HG03439 (cell line): ENCODE measurements at regions not wholly inside any gene's neighbourhood (a gene's known extent, or its start where the extent isn't known, plus 50 kb on each side); places are given as distances from the start of the nearest gene placed in this dataset.
"Not testable (repeated sequence)": the region's sequence is repeated elsewhere in the genome, so short reads cannot be mapped to it uniquely, and the experiment has no call there.

Experiments used
- ATAC-seq: cut with Tn5 transposase; IDR thresholded peaks from one replicate; pipeline ENCODE4 v1.9.1; 2021; ENCODE audit warnings: mild to moderate bottlenecking, moderate library complexity; ENCODE audit not compliant: unreplicated experiment

DNA sequence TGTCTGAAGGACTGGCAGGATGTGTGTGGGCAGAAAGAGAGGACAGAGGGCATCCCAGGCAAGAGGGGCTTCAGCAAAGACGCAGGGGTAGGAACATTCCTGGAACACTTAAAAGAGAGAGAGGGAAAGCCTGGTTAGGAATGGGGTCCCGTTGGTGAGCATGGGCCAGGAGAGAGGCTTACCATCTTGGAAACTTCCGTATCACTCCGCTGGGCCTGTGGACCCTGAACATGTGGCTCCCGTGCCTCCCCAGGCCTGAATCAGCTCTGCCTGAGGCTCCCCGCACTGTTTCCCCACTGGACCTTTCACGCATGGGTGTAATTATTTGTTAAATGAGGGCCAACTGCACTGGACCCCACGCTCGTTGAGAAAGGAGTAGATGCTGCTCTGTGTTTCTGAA, 191.1 kb upstream of the GLI2 start:
- no peak for ATAC-seq

DNA sequence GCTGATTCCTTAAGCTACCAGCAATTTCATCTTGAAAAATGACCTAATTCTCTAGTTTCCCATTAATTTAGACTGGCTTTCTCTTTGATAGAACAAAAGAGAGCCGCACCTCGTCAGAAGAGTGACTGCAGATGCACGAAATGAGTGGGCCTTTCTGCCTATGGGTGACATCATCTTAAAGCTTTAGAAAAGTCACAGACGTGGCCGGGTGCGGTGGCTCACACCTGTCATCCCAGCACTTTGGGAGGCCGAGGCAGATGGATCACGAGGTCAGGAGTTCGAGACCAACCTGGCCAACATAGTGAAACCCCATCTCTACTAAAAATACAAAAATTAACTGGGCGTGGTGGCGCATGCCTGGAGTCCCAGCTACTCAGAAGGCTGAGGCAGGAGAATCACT, 190.7 kb upstream of the GLI2 start:
- ATAC-seq, result not testable (repeated sequence)

DNA sequence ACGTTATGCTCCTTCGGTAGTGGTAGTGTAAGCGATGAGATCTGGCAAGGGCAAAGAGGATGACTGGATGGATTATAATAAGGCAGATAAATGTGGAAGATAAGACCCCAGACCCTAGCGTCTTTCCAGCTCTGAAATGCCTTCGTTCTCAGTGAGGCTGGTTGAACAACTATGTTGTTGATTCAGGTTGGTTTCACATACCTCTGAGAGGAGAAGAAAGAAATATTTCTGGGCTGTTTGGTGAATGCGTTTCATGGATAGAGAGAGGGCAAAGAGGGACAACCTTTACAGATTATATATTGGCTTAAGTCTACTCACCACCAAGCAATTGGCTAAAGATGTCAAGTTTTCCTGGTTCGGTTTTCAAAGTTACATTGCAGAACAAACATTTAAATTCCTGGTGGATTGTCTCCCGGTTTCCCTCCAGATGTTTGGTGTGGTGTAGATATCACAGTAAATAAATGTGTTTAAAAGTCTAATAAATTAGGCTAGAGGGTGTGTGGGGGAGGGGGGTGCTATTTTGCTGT, 190.1 kb upstream of the GLI2 start:
- no peak for ATAC-seq

DNA sequence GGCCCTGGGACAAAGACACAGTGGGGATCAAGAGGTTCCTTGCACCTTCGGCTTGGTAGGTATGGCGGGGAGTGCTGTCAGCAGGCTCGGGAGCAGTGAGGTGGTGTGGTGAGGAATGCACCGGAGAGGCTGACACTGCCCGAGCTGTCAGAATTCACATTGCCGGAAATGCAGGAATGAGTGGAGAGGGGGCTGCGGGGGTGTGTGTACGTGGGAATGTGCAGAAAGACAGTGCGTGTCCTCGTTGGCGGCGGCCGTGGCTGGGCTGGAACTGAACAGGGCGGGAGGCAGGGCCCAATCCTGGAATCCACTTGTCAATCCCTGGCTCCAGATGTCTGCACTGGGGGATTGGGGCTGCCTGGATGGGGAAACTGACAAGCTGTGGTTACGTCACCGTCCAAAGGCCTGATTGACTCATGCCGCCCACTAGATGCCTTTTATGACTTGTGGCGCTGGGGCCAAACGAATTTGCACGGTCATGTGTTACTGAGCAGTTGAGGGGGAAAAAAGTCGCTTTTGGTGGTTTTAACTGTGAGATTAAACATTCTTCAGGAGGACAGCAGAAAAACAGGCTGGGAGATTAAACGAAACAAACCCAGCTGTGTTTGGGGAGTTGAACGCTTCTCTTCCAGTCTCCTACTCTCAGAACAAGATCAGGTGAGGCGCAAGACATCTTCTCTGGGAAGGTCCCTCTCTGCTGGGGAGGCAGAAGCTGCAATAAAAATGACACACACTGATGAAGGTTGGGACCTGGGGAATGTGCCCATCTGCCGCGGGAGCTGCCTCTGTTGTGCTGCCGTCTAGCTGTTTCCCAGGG, 189.4 kb upstream of the GLI2 start:
- ATAC-seq, result no peak

DNA sequence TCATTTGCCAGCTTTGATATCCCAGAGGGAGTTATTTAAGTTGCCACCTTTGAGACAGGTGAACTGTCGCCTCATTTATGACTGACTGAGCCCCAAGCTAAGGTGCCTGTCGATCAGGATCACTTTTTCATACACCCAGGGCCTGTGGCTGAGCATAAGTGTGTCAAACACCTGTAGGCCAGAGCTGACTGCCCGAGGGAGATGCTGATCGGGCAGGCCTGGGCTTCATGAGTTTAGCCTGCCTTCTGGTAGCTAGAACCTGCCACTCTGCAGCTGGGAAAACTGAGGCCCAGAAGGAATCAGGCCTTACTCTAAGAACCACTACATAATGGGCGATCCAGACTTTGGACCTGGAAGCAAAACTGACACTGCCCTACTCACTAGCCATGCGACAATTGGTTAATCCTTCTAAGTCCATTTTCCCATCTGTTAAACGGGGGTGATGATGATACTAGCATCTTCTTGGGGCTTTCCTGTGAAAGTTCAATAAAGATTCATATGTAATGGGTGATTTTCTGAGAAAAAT, 188.7 kb upstream of the GLI2 start:
- ATAC-seq, result no peak

DNA sequence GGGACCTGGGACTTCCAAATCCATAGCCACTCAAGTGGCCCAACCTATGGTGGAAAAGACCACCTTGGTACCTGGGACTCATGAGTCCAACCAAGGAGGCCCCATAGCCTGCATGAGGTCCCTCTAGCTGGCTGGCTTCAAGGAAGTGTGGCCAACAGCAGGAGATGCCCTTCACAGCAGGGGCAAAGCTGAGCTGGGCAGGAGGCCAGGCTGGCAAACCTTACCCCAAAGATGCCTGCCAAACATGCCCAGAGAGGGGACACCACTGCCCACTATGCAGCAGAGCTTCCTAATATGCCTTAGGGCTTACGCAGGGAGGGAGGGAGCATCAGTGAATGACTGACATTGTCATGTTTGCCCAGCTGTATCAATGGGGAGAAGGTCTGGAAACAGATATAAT, 188.0 kb upstream of the GLI2 start:
- no peak for ATAC-seq

DNA sequence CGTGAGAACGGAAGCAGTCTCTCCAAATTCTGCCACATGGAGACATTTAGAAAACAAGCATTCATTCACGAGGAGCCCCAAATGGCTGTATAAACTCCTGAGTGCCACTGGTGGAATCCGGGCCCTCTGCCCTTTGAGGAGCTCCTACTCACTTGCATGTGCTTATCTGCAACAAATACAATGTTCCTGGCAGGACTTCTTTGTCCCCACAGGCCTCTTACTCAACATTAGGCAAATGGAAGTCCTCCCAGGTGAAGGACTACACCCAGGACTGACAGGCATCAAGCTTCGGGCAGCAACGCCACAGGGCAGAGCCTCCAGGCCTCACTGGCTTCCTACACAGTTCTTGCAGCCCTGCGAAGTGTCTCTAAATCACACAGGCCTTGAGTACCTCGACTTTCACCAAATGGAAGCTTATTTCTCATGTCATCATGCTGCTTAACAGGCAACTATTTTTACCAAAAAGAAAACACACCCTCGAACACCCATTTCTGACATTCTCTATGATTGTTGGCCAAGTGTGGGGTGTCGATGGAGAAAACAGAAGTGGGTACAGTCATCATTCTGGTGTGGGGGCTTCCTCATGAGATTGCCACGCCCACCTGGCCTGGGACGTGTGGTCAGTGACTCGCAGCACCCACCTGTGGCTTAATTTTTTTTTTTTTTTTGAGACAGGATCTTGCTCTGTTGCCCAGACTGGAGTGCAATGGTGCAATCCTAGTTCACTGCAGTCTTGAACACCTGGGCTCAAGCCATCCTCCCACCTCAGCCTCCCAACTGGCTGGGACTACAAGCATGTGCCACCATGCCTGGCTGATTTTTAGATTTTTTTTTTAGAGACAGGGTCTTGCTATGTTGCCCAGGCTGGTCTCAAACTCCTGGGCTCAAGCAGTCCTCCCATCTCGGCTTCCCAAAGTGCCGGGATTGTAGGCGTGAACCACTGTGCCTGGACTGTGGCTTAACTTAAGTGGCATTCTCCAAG, 186.8 kb upstream of the GLI2 start:
- no peak for ATAC-seq

DNA sequence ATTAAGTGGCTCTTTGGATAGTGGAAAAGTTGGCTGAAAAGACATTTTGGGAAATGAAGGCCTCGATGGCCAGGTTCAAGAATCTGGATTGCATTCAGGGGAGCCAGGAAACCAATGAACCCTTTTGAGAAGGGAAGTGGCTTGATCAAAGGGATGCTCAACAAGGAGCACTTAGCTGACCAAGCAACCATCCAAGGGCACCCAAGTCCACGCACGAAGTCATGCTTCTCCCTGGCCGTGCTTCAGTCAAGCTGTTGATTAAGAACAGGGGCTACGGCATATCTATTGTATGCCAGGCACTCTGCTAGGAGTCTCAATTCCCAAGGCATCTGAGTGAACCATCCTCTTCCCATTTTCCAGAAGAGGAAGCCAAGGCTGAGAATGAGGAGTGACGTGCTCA, 185.8 kb upstream of the GLI2 start:
- no peak for ATAC-seq

DNA sequence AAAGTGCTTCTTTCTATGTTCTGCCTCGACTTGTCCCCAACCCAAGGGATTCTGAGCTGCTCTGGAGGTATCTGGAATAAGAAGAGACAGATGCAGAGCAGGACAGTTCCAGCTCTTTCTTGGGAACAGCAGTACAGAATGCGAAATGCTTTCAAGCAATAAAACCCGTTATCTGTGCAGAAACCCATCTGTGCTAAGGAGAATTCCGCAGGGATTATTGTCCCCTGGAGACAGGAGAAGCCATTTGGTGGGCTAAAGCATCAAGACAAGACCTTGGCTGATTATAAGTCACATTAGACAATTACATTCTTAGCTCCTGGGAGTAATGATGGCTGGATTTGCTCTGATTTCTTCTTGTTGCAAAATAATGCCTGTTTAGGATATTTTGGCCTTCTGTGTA, 185.4 kb upstream of the GLI2 start:
- no peak for ATAC-seq

DNA sequence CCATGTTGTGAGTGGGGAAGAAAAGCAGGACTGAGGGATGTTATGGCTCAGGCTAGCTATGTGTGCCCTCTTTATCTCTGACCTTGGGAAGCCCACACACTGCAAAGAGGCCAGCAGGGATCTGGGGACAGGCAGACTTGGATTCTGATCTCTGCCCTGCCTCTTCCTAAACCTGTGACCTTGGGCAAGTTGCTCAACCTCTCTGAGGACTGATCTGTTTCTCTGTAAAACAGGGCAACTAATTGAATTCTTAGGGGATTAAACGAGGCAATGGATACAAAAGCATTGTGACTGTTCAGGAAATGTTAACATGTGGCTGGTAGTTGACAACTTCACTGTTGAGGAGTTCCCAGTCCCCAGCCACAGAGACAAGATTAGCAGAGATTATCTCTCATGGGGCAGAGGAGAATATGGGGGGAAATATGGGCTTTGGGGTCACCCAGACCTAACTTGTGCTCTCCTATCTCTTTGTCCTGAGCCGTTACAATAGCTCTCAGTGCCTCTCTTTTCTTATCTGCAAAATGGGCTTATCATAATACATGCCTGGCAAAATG, 184.7 kb upstream of the GLI2 start:
- ATAC-seq, result no peak

DNA sequence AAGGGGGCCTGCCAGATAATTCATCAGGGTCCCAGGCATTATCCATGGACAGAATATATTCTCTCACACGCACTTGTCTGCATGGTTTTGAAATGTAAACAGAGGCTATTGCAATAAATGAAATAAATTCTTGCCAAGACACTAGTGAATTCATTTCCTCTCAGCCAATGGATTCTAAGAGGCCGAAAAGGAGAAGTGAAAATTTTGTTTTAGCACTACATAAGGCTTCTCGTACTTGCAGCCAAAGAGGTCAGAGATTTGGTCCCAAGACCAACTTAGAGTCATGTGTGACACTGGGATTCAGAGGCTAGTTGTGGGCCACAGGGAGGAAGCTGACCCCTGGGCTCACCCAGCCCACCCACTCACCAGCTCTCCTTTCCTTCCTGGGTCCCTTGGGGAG, 184.1 kb upstream of the GLI2 start:
- no peak for ATAC-seq

DNA sequence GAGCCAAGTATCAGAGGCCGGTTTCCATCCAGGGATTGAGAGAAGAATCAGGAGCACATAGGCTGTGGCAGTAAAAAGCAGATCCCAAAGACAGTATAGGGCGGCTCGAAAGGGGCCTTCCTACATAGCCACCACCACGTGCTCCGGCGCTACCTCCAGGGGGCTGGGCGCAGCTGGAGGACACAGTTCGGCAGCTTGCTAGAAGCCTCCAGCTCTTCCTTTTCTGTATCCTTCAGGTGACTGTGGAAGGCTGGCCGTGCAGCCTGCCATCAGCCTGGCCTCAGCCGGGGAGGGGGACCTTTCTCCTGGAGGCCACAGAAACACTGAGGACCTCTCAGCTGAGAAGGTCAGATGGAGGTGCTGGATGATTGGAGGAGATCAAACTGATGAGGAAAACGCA, 183.6 kb upstream of the GLI2 start:
- no peak for ATAC-seq

DNA sequence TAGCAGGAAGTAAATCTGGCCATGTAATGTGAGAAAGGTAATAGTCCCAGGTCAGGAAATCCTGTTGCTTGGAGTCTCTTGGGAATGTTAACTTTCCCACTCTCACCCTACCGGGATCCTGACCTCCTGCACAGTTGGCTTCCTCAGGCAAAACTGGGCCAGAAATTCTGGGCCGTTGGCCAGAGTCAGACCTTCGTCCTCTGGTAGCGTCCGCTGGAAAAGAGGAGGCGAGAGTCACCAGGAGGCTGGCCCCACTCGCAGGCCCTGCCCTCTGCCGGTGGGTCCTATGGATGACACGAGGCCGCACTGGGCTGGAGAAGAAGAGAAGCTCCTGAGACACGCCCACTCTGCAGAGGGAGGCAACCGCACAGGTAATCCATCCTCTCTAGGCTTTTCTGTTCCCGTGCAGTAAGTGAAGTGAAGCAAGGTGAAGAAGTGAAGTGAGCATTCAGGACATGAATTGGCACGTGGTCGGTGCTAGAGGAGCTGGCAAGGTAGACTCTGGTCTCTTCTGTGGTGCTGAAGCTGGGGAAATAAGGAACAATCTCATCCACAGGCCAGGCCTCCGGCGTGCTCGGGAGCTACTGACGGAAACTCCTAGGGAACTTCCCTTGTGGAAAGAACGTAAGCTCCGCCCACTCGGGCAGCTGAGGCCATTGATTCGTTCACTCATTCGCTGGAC, 182.7 kb upstream of the GLI2 start:
- ATAC-seq, result no peak

DNA sequence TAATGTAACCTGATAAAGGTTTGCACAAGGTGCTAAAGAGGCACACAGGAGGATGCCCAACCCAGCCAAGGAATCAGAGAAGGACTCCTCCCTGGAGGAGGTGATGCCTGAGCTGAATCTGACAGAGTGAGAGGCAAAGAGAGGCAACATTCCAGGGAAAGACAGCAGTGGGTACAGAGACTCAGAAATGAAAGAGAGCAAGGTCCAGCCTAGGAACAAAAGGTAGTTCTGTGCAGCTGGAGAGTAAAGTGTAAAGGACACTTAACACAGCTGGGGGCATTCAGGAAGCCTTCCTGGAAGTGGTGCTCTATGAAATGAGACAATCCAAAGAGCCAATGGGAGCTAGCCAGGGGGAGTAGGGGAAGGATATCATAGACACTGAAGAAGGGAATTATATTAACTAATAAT, 181.0 kb upstream of the GLI2 start:
- no peak for ATAC-seq

DNA sequence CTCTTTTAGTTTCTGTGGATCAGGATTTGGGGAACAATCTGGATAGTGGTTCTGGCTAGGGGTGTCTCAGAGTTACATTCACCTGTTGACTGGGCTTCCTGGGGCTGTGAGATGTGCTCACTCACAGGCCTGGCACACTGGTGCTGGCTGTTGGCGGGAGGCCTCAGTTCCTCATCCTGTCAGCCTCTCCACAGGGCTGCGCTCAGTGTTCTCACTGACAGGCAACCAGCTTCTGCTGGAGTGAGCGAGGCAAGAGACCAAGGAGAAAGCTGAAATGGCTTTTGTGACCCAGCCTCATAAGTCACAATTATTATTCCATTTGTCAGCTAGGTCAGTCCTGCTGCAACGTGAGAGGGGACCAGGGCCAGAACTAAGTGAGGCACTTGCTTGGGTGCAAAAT, 180.6 kb upstream of the GLI2 start:
- no peak for ATAC-seq

DNA sequence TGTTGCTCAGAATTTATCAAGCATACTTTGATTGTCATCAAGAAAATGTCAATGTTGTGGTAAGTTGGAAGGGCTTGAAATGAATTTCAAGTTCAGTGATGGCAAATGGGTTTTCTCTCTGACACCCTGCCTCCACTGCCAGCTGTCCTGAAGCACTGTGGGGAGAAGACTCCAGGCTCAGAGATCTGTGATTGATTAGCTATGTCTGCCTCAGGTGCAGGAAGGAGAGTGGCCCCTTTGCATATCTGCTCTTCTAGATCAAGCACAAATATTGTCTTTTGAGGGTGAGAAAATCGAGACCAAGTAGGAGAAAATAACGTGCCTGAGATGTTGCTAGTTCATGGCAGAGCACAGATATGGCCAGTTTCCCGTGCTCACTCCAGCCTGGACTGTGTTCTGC, 178.8 kb upstream of the GLI2 start:
- no peak for ATAC-seq

DNA sequence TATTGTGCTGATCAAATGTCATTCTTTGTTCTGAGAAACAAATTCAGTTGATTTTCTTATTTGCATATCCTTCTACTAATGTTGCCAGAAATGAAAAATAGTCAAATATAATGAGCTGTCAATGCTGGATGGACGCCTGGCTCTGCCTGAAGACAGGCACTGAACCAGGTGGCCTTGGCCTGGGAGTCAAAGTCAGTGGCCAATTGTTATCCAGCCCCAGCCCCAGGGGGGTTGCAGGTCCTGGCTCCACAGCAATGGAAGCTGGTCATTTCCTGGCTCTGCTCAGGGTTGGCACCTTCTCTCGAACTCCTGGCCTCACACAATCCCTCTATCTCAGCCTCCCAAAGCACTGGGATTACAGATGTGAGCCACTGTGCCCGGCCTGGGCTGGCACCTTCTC, 176.8 kb upstream of the GLI2 start:
- no peak for ATAC-seq

DNA sequence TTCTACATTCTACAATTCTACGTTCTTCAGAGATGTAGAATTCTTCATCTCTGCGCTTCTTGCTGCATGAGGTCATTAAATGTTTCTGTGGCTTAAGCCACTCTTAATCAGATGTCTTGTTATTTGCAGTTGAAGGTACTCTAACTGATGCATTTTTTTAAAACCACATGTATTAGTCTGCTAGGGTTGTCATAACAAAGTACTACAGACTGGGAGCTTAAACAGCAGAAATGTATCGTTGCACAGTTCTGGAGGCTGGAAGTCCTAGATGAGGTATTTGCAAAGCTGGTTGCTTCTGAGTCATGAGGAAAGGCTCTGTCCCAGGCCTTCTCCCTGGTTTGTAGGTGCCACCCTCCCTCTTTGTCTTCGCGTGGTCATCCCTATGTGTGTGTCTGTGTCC, 176.3 kb upstream of the GLI2 start:
- ATAC-seq, result no peak

DNA sequence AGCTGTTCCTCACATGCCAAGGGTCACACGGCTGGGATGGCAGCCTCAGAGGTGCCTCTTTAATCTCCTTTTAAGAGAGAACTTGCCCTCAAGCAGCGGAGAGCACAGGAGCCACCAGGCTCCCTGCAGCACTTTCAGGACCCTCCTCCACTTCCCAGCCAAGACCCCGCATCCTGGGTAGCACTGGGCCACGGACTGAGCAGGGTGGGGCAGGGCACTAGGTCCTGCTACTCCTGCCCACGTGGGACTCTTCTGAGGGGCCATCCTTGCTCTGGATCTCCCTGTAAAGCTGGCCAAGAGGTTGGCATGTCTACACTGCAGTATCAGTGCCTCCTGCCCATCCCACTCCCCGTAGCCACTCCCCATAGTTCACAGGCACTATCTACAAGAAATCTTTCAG, 175.3 kb upstream of the GLI2 start:
- ATAC-seq, result no peak

DNA sequence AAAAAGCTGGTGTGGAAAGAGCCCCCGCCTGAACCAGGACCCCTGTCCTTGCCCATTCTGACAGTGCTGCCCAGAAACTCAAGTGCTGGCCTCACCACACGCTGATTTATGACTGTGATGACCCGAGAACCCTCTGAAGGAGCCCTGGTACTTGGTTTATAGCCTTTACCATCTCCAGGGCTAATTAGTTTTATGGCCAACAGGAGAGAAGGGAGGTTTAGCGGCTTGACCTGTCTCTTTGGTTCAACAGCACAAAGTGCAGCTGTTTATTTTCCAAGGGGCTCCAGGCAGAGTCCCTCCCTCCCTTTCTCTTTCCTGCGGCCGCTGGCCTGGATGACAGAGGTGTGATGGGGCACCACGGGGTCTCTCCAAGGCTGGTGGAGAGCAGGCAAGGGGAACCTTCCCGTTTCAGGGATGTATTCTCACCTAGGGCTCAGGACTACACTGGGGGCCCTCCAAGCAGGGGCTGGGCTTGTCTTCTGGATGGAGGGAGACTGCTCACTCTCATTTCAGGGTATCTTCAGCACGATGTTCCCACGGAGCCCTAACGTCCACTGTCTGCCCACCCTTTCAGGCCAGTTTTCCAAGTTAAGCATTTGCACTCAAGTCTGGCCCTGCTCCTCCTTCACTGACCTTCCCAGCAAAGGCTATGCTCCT, 174.2 kb upstream of the GLI2 start:
- ATAC-seq, result no peak
